Stimulated activated effector memory CD8-positive, alpha-beta T cell treated with anti-CD3 and anti-CD28 coated beads, Interleukin-12 subunit alpha, Interleukin-12 subunit beta, amount 100 ng/mL, for 72 hours (primary cell): ENCODE measurements at regions not wholly inside any gene's neighbourhood (a gene's known extent, or its start where the extent isn't known, plus 50 kb on each side); places are given as distances from the start of the nearest gene placed in this dataset.

Experiments
- ATAC-seq: fragments of 150-1000 bp; cut with Tn5 transposase; 2 replicates; pipeline ENCODE4 v1.10.0; 2021
- DNase-seq, 2 donors: peaks; one replicate each; pipeline ENCODE4 v3.0.0; 2021 to 2022; ENCODE audit warnings: low spot score in 2 of 2
- H3K27ac Mint-ChIP-seq: one replicate; pipeline ENCODE4 v1.8.0; 2022; ENCODE audit warnings: mild to moderate bottlenecking, mixed read lengths
- H3K36me3 Mint-ChIP-seq: one replicate; pipeline ENCODE4 v1.8.0; 2022; ENCODE audit warnings: mild to moderate bottlenecking, mixed read lengths
- H3K4me1 Mint-ChIP-seq: one replicate; pipeline ENCODE4 v1.8.0; 2022; ENCODE audit warnings: mixed read lengths
- H3K4me3 Mint-ChIP-seq: one replicate; pipeline ENCODE4 v1.8.0; 2022; ENCODE audit warnings: mild to moderate bottlenecking, mixed read lengths
- H3K9me3 Mint-ChIP-seq: one replicate; pipeline ENCODE4 v1.8.0; 2022; ENCODE audit warnings: mixed read lengths

- no peak overlapping the region for H3K4me3 Mint-ChIP-seq
- H3K27ac Mint-ChIP-seq = no peak overlapping the region
- no peaks in the 10 kb centered on the region for H3K9me3 Mint-ChIP-seq
- DNase-seq (no peak), ATAC-seq (no peak)
- H3K4me1 Mint-ChIP-seq = no peaks in the 10 kb centered on the region
- no peaks in the 10 kb centered on the region for H3K36me3 Mint-ChIP-seq
Observed at GRCh38 chrX:14476205-14476604, 53.1 kb upstream of the GLRA2 start.

- no peak overlapping the region for H3K4me3 Mint-ChIP-seq
- ATAC-seq (no peak), DNase-seq (no peak)
- no peak overlapping the region for H3K27ac Mint-ChIP-seq
- H3K9me3 Mint-ChIP-seq = no peaks in the 10 kb centered on the region
- H3K36me3 Mint-ChIP-seq = no peaks in the 10 kb centered on the region
- H3K4me1 Mint-ChIP-seq = no peaks in the 10 kb centered on the region
Observed at GRCh38 chrX:14449773-14450172, 79.6 kb upstream of the GLRA2 start.

- DNase-seq (no peak), ATAC-seq (no peak)
- Mint-ChIP-seq H3K27ac (no peak overlapping the region), H3K36me3 (no peaks in the 10 kb centered on the region), H3K4me3 (no peak overlapping the region), H3K4me1 (no peaks in the 10 kb centered on the region), H3K9me3 (no peaks in the 10 kb centered on the region)
Observed at GRCh38 chrX:14448406-14448805, 80.9 kb upstream of the GLRA2 start.

- H3K27ac Mint-ChIP-seq = no peak overlapping the region
- H3K4me1 Mint-ChIP-seq = no peaks in the 10 kb centered on the region
- ATAC-seq (no peak), DNase-seq (no peak)
- H3K9me3 Mint-ChIP-seq = no peaks in the 10 kb centered on the region
- no peak overlapping the region for H3K4me3 Mint-ChIP-seq
- no peaks in the 10 kb centered on the region for H3K36me3 Mint-ChIP-seq
Observed at GRCh38 chrX:14440106-14440505, 89.2 kb upstream of the GLRA2 start.

GRCh38 chrX:14427614-14428013, 101.7 kb upstream of the GLRA2 start:
- H3K36me3 Mint-ChIP-seq = no peaks in the 10 kb centered on the region
- no peaks in the 10 kb centered on the region for H3K9me3 Mint-ChIP-seq
- H3K27ac Mint-ChIP-seq = no peak overlapping the region
- no peaks in the 10 kb centered on the region for H3K4me1 Mint-ChIP-seq
- ATAC-seq = no peak
- no peak overlapping the region for H3K4me3 Mint-ChIP-seq
- DNase-seq = no peak

- Mint-ChIP-seq H3K27ac (no peak overlapping the region), H3K4me1 (no peaks in the 10 kb centered on the region), H3K36me3 (no peaks in the 10 kb centered on the region), H3K4me3 (no peak overlapping the region), H3K9me3 (no peaks in the 10 kb centered on the region)
- ATAC-seq (no peak), DNase-seq (no peak)
Observed at GRCh38 chrX:14420841-14421240, 108.5 kb upstream of the GLRA2 start.

GRCh38 chrX:14412686-14413085, 116.7 kb upstream of the GLRA2 start:
- Mint-ChIP-seq H3K27ac (no peak overlapping the region), H3K36me3 (no peaks in the 10 kb centered on the region), H3K4me1 (no peaks in the 10 kb centered on the region), H3K4me3 (no peak overlapping the region), H3K9me3 (peaks cover 3% of the 10 kb centered on the region)
- ATAC-seq = no peak
- no peak for DNase-seq

- ATAC-seq (no peak), DNase-seq (no peak)
- Mint-ChIP-seq H3K36me3 (no peaks in the 10 kb centered on the region), H3K4me3 (no peak overlapping the region), H3K4me1 (no peaks in the 10 kb centered on the region), H3K27ac (no peak overlapping the region), H3K9me3 (peaks cover 3% of the 10 kb centered on the region)
Observed at GRCh38 chrX:14411326-14411725, 118.0 kb upstream of the GLRA2 start.

- H3K27ac Mint-ChIP-seq = no peak overlapping the region
- ATAC-seq (no peak), DNase-seq (no peak)
Observed at GRCh38 chrX:14409341-14409740, 120.0 kb upstream of the GLRA2 start.

GRCh38 chrX:14406225-14406624, 123.1 kb upstream of the GLRA2 start:
- H3K36me3 Mint-ChIP-seq = no peaks in the 10 kb centered on the region
- no peaks in the 10 kb centered on the region for H3K4me1 Mint-ChIP-seq
- H3K4me3 Mint-ChIP-seq = no peak overlapping the region
- ATAC-seq (no peak), DNase-seq (no peak)
- H3K27ac Mint-ChIP-seq = no peak overlapping the region
- H3K9me3 Mint-ChIP-seq = no peaks in the 10 kb centered on the region

More at GRCh38 chrX:14409341-14409740, 120.0 kb upstream of the GLRA2 start:
- H3K36me3 Mint-ChIP-seq = no peaks in the 10 kb centered on the region
- peaks cover 3% of the 10 kb centered on the region for H3K9me3 Mint-ChIP-seq
- H3K4me3 Mint-ChIP-seq = no peak overlapping the region
- no peaks in the 10 kb centered on the region for H3K4me1 Mint-ChIP-seq

GRCh38 chrX:14398725-14399124, 130.6 kb upstream of the GLRA2 start:
- Mint-ChIP-seq H3K4me3 (no peak overlapping the region), H3K27ac (no peak overlapping the region), H3K4me1 (no peaks in the 10 kb centered on the region), H3K9me3 (no peaks in the 10 kb centered on the region), H3K36me3 (no peaks in the 10 kb centered on the region)
- DNase-seq = no peak
- ATAC-seq = no peak

GRCh38 chrX:14389682-14390081, 139.7 kb upstream of the GLRA2 start:
- no peaks in the 10 kb centered on the region for H3K4me1 Mint-ChIP-seq
- no peaks in the 10 kb centered on the region for H3K36me3 Mint-ChIP-seq
- ATAC-seq = no peak
- no peak overlapping the region for H3K4me3 Mint-ChIP-seq
- no peak for DNase-seq
- no peak overlapping the region for H3K27ac Mint-ChIP-seq
- H3K9me3 Mint-ChIP-seq = no peaks in the 10 kb centered on the region

- Mint-ChIP-seq H3K36me3 (no peaks in the 10 kb centered on the region), H3K4me3 (no peak overlapping the region), H3K27ac (no peak overlapping the region), H3K9me3 (no peaks in the 10 kb centered on the region), H3K4me1 (no peaks in the 10 kb centered on the region)
- no peak for DNase-seq
- ATAC-seq = no peak
Observed at GRCh38 chrX:14386981-14387380, 142.4 kb upstream of the GLRA2 start.

- H3K9me3 Mint-ChIP-seq = no peaks in the 10 kb centered on the region
- H3K36me3 Mint-ChIP-seq = no peaks in the 10 kb centered on the region
- H3K27ac Mint-ChIP-seq = no peak overlapping the region
- ATAC-seq (no peak), DNase-seq (no peak)
- no peaks in the 10 kb centered on the region for H3K4me1 Mint-ChIP-seq
- H3K4me3 Mint-ChIP-seq = no peak overlapping the region
Observed at GRCh38 chrX:14380044-14380443, 149.3 kb upstream of the GLRA2 start.

- no peaks in the 10 kb centered on the region for H3K4me1 Mint-ChIP-seq
- no peak overlapping the region for H3K4me3 Mint-ChIP-seq
- H3K9me3 Mint-ChIP-seq = no peaks in the 10 kb centered on the region
- ATAC-seq (no peak), DNase-seq (no peak)
- H3K36me3 Mint-ChIP-seq = no peaks in the 10 kb centered on the region
- H3K27ac Mint-ChIP-seq = no peak overlapping the region
Observed at GRCh38 chrX:14377427-14377826, 151.9 kb upstream of the GLRA2 start.

- no peak overlapping the region for H3K27ac Mint-ChIP-seq
- no peaks in the 10 kb centered on the region for H3K36me3 Mint-ChIP-seq
- no peak for DNase-seq
- no peaks in the 10 kb centered on the region for H3K4me1 Mint-ChIP-seq
- no peaks in the 10 kb centered on the region for H3K9me3 Mint-ChIP-seq
- no peak overlapping the region for H3K4me3 Mint-ChIP-seq
- ATAC-seq = no peak
Observed at GRCh38 chrX:14363728-14364127, 165.6 kb upstream of the GLRA2 start.

- DNase-seq (no peak), ATAC-seq (no peak)
- no peaks in the 10 kb centered on the region for H3K4me1 Mint-ChIP-seq
- no peaks in the 10 kb centered on the region for H3K36me3 Mint-ChIP-seq
- H3K27ac Mint-ChIP-seq = no peak overlapping the region
- H3K4me3 Mint-ChIP-seq = no peak overlapping the region
- H3K9me3 Mint-ChIP-seq = no peaks in the 10 kb centered on the region
Observed at GRCh38 chrX:14362721-14363120, 166.6 kb upstream of the GLRA2 start.
